ENCODE measurements at regions not wholly inside any gene's neighbourhood (a gene's known extent, or its start where the extent isn't known, plus 50 kb on each side); places are given as distances from the start of the nearest gene placed in this dataset.

GRCh38 chr11:110919241-110919922, 207.1 kb upstream of the ARHGAP20 start:
- Histone ChIP-seq H3K36me3 (no peaks in the 10 kb centered on the region), H3K27ac (no peak overlapping the region), H3K9me3 (replicated peaks in 1 of 11) (peaks cover 5 to 26% (median 13%) of the 10 kb centered on the region in 11 experiments; a peak in 16 of 22 replicates), H3K4me2 (peak overlapping the region in 3 of 11 experiments; percentile 2 to 53 (median 24); a peak in 5 of 22 replicates), H3K9ac (no peak overlapping the region), H4K20me1 (no peaks in the 10 kb centered on the region), H3K4me1 (peaks cover 0 to 8% (median 0%) of the 10 kb centered on the region in 10 experiments; a peak in 3 of 20 replicates), H3K27me3 (no peaks in the 10 kb centered on the region), H3K4me3 (no peak overlapping the region)
- no peak for TF ChIP-seq Cebpa-rat (IDR thresholded peaks at IDR 0.05)

- no peak for TF ChIP-seq Cebpa-rat (IDR thresholded peaks at IDR 0.05)
- Histone ChIP-seq H3K27ac (no peak overlapping the region), H3K36me3 (no peaks in the 10 kb centered on the region), H3K4me1 (peaks cover 0 to 8% (median 0%) of the 10 kb centered on the region in 10 experiments; a peak in 3 of 20 replicates), H3K4me3 (no peak overlapping the region), H3K9ac (no peak overlapping the region), H3K4me2 (no peak overlapping the region), H4K20me1 (no peaks in the 10 kb centered on the region), H3K9me3 (replicated peaks in 1 of 11) (peaks cover 5 to 26% (median 13%) of the 10 kb centered on the region in 11 experiments; a peak in 16 of 22 replicates), H3K27me3 (no peaks in the 10 kb centered on the region)
Measured at GRCh38 chr11:110918351-110918750, 206.1 kb upstream of the ARHGAP20 start.

GRCh38 chr11:110912437-110912836, 200.2 kb upstream of the ARHGAP20 start:
- Histone ChIP-seq H4K20me1 (no peaks in the 10 kb centered on the region), H3K4me2 (no peak overlapping the region), H3K9ac (no peak overlapping the region), H3K9me3 (replicated peaks in 1 of 11) (peaks cover 5 to 23% (median 13%) of the 10 kb centered on the region in 11 experiments; a peak in 16 of 22 replicates), H3K27ac (no peak overlapping the region), H3K36me3 (no peaks in the 10 kb centered on the region), H3K4me3 (no peak overlapping the region), H3K27me3 (0 out of 22 replicates have a peak, but pooled peaks cover 0 to 4% (median 0%) of the 10 kb centered on the region in 11 experiments), H3K4me1 (peaks cover 9 to 15% (median 14%) of the 10 kb centered on the region in 10 experiments)
- TF ChIP-seq Cebpa-rat (IDR thresholded peaks at IDR 0.05), result no peak

GRCh38 chr11:110910384-110910783, 198.1 kb upstream of the ARHGAP20 start:
- Histone ChIP-seq H3K9ac (no peak overlapping the region), H4K20me1 (no peaks in the 10 kb centered on the region), H3K4me1 (peaks cover 13 to 27% (median 19%) of the 10 kb centered on the region in 10 experiments), H3K36me3 (no peaks in the 10 kb centered on the region), H3K27ac (no peak overlapping the region), H3K4me2 (no peak overlapping the region), H3K4me3 (no peak overlapping the region), H3K27me3 (peaks cover 0 to 14% (median 0%) of the 10 kb centered on the region in 11 experiments; a peak in 3 of 22 replicates), H3K9me3 (replicated peaks in 1 of 11) (peaks cover 0 to 7% (median 0%) of the 10 kb centered on the region in 11 experiments; a peak in 4 of 22 replicates)
- TF ChIP-seq Cebpa-rat (IDR thresholded peaks at IDR 0.05), result no peak

- Histone ChIP-seq H3K27ac (no peak overlapping the region), H3K27me3 (peaks cover 0 to 15% (median 0%) of the 10 kb centered on the region in 11 experiments; a peak in 3 of 22 replicates), H3K4me2 (no peak overlapping the region), H4K20me1 (no peaks in the 10 kb centered on the region), H3K9me3 (replicated peaks in 1 of 11) (no peaks in the 10 kb centered on the region), H3K9ac (no peak overlapping the region), H3K4me3 (no peak overlapping the region), H3K4me1 (peaks cover 13 to 27% (median 19%) of the 10 kb centered on the region in 10 experiments), H3K36me3 (no peaks in the 10 kb centered on the region)
- no peak for TF ChIP-seq Cebpa-rat (IDR thresholded peaks at IDR 0.05)
Measured at GRCh38 chr11:110909336-110909735, 197.1 kb upstream of the ARHGAP20 start.

- TF ChIP-seq Cebpa-rat (IDR thresholded peaks at IDR 0.05), result no peak
- H3K4me2 ChIP-seq, result peak overlapping the region; percentile 27 to 82 (median 64); a peak in 20 of 22 replicates
- peak overlapping the region in 6 of 11 experiments; percentile 1 to 59 (median 30); a peak in 7 of 22 replicates for H3K27ac ChIP-seq
Measured at GRCh38 chr11:110908401-110909105, 196.3 kb upstream of the ARHGAP20 start.

GRCh38 chr11:110907629-110908028, 195.4 kb upstream of the ARHGAP20 start:
- Histone ChIP-seq H3K9ac (no peak overlapping the region), H3K4me2 (peak overlapping the region; percentile 27 to 82 (median 64); a peak in 21 of 22 replicates), H3K27me3 (peaks cover 0 to 19% (median 0%) of the 10 kb centered on the region in 11 experiments; a peak in 3 of 22 replicates), H3K9me3 (replicated peaks in 1 of 11) (no peaks in the 10 kb centered on the region), H3K36me3 (no peaks in the 10 kb centered on the region), H3K27ac (peak overlapping the region in 5 of 11 experiments; percentile 6 to 59 (median 46); a peak in 8 of 22 replicates), H4K20me1 (no peaks in the 10 kb centered on the region), H3K4me1 (peaks cover 13 to 27% (median 19%) of the 10 kb centered on the region in 10 experiments), H3K4me3 (no peak overlapping the region)
- 0 out of 22 replicates have a peak, but pooled peaks of 1 of the 11 experiments have one; percentile 14 for TF ChIP-seq Cebpa-rat (IDR thresholded peaks at IDR 0.05)

More at GRCh38 chr11:110908401-110909105, 196.3 kb upstream of the ARHGAP20 start:
- no peak overlapping the region; a peak in 1 of 22 replicates for H3K9ac ChIP-seq
- no peaks in the 10 kb centered on the region for H3K9me3 ChIP-seq (replicated peaks in 1 of 11)
- no peaks in the 10 kb centered on the region for H4K20me1 ChIP-seq
- no peak overlapping the region for H3K4me3 ChIP-seq
- H3K4me1 ChIP-seq, result peaks cover 13 to 27% (median 19%) of the 10 kb centered on the region in 10 experiments
- no peaks in the 10 kb centered on the region for H3K36me3 ChIP-seq
- peaks cover 0 to 19% (median 0%) of the 10 kb centered on the region in 11 experiments; a peak in 3 of 22 replicates for H3K27me3 ChIP-seq

- Histone ChIP-seq H3K4me2 (no peak overlapping the region), H3K9ac (no peak overlapping the region), H3K4me3 (no peak overlapping the region), H3K27me3 (peaks cover 0 to 16% (median 0%) of the 10 kb centered on the region in 11 experiments; a peak in 4 of 22 replicates), H3K36me3 (no peaks in the 10 kb centered on the region), H3K9me3 (replicated peaks in 1 of 11) (no peaks in the 10 kb centered on the region), H3K27ac (no peak overlapping the region), H3K4me1 (peaks cover 13 to 26% (median 19%) of the 10 kb centered on the region in 10 experiments), H4K20me1 (no peaks in the 10 kb centered on the region)
- TF ChIP-seq Cebpa-rat (IDR thresholded peaks at IDR 0.05), result no peak
Measured at GRCh38 chr11:110903830-110904229, 191.6 kb upstream of the ARHGAP20 start.

GRCh38 chr11:110903378-110903777, 191.1 kb upstream of the ARHGAP20 start:
- peaks cover 0 to 16% (median 0%) of the 10 kb centered on the region in 11 experiments; a peak in 4 of 22 replicates for H3K27me3 ChIP-seq
- H3K4me3 ChIP-seq, result no peak overlapping the region
- no peak overlapping the region for H3K9ac ChIP-seq
- no peaks in the 10 kb centered on the region for H4K20me1 ChIP-seq
- no peaks in the 10 kb centered on the region for H3K36me3 ChIP-seq
- no peak overlapping the region for H3K27ac ChIP-seq
- no peak for TF ChIP-seq Cebpa-rat (IDR thresholded peaks at IDR 0.05)
- H3K9me3 ChIP-seq (replicated peaks in 1 of 11), result no peaks in the 10 kb centered on the region
- peaks cover 13 to 22% (median 15%) of the 10 kb centered on the region in 10 experiments for H3K4me1 ChIP-seq
- H3K4me2 ChIP-seq, result no peak overlapping the region

Data from BLaER1 treated with 17β-estradiol and CSF1 and Interleukin-3, amounts not matched to agents 10 nM and 100 nM (cell line).